SK-N-DZ (cell line): ENCODE measurements at regions not wholly inside any gene's neighbourhood (a gene's known extent, or its start where the extent isn't known, plus 50 kb on each side); places are given as distances from the start of the nearest gene placed in this dataset.

Experiments used
- DNase-seq: peaks from one replicate; pipeline ENCODE4 v3.0.0-alpha.2; 2015; ENCODE audit warnings: low spot score

DNA sequence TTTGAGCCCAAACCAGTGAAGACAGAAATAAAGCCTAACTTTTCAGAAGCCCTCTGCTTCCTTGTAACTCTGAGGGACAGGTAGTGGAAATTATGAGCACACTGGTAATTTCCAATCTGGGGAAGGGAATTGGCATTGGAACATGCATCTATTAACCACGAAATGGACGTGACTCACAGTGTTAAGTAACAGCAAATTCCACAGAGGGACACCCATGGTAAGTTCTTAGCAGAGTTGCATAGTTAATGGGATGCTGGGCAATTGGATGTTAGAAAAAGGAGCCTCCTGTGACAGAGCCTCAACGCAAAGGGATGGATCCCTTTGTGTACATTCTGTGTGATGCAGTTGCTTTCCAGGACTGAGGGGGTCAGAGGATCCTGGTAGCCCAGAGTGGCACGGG, 168.6 kb downstream of the SEMA6D start:
- DNase-seq, result no peak

DNA sequence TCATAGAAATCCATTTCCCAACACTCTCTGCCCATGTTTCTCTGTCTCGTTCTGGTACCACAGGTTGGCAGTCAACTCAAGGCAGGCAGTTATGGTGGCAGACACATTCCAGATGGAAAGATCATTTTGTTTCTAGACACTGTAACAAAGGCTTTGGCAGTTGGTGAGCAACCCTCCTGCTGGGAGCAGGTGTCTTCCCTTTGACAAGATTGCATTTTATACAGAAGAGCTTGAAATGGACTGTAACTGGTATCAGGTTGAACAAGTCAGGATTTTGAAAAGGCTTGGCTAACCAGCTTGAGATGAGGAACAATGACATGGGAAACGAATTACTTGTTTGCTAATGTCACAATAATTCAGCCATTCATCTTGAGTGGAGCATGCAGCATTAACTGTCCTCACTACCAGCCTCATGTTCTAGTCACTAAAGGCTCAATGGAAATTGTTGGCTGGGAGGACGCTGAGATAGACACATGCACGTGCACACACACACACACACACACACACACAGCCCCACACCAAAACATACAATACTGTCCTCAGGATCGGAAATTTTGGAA, 170.0 kb downstream of the SEMA6D start:
- no peak for DNase-seq

DNA sequence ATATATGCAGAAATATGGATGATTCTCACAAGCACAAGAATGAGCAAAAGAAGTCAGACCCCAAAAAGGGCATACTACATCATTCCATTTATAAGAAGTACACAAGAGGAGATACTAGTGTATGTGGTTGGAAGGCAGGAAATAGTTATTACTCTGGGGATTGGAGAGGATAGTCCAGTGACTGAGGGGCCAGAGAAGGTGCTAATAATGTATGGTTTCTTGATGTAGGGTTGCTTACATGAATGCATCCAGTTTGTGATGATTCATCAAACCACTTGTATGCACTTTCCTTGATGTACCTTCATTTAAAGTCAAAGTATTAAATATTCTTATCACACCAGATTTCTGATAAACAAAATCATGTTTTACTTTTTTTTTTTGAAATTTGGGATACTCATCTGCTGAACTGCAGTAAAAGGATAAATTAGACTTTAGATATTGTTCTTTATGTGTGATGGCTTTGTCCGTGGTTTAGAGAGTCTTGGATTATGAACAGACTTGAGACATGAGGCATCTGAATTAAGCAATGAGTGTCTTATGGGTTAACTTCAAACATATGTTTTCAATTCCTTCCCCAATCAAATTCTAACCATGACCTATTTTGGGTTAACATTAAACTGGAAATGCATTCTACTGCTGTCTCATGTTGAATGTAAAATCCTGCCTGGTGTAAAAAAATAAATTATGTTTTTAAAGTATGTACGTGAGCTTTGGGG, 171.2 kb downstream of the SEMA6D start:
- no peak for DNase-seq

DNA sequence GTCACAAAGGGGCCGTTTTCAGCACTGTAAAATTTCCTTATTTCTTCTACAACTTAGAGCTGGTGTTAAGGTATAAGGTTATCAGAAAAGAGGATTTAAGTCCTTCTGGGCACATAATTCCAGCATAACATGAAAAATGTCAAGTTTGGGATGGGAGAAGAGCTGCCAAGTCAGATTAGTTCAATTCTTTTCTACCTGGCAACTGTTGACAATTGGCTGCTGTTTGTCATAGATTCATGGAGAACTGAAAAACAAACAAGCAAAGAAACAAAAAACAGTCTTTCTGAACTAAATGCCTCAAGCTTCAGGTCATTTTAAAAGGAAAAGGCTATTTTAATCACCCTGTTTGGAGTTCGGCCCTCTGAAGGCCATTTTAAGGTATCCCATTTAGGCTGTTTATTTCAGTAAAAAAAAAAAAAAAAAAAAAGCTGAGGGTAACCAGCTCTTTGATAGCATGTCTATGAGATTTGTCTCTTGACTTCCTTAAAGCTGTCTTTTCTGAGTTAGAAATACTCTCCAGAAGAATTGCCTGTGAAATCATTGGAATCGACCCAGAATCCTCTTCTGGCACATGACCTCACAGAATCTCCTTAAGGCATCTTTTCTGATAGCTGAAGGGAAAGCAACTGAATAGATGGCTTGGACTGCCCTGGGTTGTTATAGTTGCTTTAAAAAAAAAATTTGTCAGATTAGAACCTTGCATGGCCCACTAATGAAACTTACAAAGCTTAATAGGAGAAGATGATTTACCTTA, 173.3 kb downstream of the SEMA6D start:
- no peak for DNase-seq

DNA sequence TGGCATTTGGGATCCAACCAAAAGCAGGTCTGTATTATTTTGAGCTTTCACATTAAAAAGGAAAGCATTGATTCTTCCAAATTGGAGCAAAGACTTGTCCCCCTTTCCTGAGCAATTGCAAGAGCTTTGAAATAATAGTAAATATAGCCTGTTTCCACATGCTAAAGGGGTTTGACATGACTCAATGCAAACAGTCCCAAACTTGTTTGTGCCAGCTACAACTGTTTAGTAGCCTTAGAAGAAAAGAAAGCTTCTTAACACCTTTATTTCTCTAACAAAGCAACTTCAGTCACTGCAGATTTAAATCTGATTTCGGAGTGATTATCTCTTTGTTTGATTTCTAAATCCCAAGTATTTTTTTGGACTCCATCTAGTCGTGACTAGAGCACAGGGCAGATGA, 180.2 kb downstream of the SEMA6D start:
- no peak for DNase-seq

DNA sequence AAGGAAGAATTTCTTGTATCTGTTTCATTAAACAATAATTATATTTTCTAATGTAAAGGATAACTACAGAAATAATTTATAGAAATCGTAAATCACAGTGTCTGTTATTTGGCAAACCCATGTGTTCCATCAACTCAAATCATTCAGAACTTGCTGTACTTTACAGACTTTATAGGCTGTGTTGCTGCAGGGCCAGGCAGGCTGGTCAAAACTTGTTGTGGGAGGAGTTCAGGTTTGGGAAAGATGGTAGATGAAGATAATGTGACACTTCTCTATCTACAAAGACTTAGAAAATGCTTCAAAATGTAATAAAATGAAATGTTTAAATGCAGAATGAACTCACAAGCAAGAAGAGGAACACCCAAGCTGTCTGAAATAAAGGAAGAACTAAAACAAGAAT, 183.4 kb downstream of the SEMA6D start:
- no peak for DNase-seq

DNA sequence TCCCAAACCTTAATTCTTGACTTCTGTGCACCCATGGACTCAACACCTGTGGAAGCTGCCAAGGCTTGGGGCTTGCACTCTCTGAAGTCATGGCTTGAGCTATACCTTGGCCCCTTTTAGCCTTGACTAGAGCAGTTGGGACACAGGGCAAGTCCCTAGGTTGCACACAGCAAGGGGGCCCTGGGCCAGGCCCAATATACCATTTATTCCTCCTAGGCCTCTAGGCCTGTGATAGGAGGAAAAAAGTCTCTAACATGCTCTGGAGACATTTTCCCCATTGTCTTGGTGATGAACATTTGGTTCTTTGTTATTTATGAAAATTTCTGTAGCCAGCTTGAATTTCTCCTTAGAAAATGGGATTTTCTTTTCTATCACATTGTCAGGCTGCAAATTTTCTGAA, 186.1 kb downstream of the SEMA6D start:
- DNase-seq, result no peak

DNA sequence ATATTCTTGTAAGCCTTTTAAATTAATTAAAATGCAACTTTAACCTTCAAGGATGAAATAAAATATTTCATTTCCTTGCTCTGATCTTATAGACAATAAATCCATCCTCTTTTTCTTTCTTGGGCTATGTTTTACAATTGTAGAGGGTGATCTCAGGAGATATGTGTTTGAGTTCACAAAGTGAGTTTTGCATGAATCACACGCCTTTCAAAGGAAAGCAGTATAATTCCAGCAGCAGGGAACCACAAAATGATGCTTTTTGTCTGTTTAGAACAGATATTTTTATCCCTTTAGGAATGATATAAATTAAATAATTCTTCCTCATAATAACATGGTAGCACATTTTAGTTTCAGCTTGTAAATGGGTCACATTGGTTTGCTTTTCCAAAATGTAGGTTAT, 191.2 kb downstream of the SEMA6D start:
- no peak for DNase-seq

DNA sequence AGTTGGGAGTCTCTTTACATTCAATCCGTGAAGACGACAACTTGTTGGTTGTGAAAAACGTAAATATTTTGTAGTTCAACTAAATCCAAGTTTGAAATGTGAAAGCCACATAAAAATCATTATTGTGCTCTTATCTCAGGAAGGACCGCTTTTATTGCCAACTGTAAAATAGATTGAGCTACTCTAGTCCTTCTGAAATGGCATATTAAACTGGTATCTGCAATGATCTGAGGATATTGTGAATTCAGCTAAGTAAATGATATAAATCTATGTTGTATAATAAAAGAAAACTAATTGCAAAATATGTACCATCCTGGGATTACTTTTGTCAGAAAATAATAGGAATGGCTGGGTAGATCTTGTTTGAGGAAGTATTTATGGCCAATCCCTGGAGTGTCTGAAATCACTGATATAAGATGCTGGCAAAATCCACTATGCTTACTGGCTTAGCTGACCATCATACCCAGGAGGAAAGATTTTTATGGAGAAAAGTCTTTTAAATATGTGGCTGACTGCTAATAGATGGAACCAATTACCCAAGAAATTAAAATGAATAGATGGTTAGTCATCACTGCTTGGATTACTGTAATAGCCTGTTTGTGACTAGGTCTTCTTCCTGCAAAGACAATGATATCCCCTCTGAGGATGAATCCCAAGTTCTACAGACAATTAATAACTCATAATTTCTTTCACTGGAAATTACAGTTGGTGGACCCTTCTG, 191.8 kb downstream of the SEMA6D start:
- DNase-seq, result no peak

DNA sequence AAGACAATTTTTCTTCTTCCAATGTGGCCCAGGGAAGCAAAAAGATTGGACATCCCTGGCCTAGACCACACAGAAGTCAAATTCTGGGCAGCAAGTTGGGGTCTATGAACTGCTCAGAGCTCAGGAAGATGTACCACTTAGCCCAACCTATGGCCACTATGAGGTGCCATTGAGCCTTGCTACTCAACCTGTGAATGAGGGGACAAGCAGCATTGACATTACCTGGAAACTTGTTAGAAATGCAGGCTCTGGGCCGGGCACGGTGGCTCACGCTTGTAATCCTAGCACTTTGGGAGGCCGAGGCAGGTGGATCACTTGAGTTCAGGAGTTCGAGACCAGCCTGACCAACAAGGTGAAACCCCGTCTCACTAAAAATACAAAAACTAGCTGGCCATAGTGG, 195.6 kb downstream of the SEMA6D start:
- DNase-seq, result peak; percentile 15

DNA sequence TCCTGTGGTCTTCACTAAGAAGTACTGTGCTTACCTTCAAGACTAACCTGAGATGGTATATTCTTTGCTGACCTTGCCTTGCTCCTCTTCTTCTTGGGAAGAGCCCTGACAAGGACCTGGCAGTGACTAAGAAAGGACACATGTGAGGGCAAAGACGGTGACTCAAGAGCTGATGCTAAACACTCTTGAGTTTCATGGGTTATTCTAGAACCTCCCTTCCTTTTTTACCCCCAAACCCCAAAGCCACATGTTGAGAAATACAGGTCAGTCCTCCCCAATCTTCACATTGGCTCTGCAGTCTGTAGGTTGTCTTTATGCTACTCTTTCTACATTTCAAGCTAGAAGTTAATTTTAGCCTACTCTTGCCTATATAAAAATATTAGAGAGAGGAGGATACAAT, 200.6 kb downstream of the SEMA6D start:
- no peak for DNase-seq

DNA sequence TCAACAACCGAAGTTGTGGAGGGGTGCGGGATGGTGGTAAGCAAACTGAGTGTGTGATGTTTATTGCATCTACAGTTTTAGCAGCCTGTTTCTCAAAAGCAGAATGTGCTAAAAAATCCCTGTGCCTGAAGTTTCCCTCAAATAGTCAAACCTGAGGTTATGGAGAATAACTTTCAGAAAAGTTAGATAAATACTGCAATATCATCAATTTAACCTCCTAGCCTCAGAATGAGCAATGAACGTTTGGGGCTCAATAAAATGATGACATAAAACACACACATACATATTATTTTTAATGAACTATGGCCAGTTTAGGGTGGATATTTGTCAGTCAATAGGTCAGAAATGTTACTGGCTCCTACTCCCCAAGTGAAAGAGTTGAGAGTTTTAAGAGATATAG, 201.6 kb downstream of the SEMA6D start:
- DNase-seq, result no peak

DNA sequence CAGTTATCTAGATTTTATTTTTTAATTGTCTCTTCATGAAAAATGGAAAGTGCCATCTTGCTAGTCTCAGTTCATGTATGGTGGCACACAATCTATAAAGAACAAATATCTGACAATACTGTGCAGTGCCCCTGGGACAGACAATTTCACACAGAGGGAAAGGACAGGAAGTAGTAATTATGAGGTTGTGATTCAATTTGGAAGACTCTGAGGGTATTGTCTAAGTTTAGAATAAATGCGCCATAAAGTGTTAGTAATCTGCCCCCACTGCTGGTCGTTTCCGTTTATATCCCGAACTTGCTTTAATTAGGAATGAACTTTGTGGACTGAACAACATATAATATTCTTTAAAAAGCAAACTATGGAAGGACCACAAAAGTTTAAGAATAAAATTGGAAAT, 196.4 kb upstream of the SLC24A5 start:
- no peak for DNase-seq

DNA sequence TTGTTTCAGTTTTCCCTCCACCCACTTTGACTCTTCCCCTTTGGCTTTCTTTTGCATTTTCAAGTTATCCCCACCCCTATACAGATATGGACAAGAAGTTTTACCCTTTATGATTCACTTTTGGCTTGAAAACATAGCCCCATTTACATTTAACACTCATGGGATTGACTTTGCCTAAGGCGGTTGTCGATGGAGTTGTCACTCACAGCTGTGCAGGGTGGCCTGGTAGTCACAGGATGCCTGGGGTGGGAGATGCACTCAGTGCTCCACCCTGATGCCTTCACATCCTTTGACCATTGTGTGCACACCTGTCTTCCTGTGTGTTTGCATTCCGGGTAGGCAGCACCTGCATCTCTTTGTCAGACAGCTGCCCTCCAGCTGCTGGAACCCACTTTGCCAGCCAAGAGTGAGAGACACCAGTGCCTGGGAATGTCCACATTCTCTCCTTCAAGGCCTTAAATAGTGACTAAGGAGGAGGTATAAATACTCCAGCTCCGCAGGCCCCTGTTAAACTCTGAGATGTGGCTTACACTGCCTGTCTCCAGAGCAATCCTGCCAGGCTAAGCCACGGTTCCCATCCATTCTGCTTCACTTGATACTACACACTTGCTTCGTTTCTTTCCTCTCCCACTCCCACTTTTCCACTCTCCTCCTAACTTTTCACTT, 191.5 kb upstream of the SLC24A5 start:
- no peak for DNase-seq

DNA sequence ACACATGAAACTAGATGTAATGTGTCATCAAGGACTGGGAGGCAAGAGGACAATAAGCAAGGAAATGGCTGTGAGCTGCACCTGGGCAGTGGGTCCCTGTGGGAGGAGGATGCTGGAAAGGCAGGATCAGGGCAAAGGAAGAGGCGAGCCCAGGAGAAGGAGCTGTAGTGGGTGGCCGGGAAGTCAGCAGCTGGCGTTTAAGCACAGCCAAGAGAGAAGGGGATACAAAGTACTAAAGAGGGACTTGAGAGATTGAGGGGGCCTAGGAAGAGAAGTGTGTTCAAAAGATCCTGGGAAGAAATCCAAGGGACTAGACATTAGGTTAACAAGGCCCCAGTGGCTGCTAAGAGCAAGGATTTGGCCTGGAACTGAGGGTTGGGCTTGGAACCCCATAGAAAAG, 188.5 kb upstream of the SLC24A5 start:
- no peak for DNase-seq

DNA sequence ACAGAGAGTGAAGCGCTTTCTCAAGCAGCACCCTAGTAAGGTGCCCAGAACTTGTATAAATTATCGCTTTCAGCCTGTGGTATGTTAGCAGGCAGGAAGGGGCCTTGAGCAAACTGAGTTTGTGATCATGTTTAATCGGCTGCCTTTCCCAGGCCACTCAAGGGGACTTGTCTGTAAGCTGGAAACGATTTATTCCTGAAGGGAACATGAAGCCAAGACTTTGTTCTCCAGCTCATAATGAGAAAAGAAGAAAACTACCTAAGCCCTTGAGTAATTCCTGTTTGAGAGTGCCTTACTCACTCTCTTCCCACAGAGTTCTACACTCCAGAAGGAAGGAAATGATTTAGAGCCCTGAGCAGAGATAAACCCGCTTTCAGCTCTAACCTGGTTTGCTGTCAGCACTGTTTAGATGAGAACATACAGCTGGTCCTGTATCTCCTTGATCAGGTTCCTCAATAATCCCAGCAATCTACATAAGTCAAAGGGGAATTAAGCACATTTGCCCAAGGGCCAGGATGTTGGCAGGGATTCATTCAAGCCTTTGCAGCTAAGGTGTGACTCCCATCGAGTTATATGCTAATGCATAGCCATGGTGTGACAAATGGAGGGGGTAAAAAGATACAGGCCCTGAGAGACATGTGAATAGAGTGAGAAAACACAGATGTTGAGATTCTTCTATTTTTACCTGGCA, 187.7 kb upstream of the SLC24A5 start:
- peak; percentile 42 for DNase-seq

DNA sequence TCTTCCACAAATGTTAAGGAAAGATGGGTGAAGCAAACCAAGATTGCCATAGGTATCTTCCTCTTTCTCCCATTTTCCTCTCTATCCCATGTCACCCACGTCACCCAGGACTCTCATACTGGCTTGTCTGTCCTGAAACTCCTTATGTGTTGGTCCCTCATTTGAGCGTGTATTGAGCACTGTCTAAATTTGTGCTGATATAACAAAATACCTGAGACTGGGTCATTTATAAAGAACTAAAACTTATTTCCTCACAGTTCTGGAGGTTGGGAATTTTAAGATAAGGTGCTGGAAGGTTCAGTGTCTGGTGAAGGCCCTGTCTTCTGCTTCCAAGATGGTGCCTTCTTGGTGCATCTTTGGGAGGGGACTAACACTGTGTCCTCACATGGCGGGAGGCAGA, 186.9 kb upstream of the SLC24A5 start:
- DNase-seq, result no peak

DNA sequence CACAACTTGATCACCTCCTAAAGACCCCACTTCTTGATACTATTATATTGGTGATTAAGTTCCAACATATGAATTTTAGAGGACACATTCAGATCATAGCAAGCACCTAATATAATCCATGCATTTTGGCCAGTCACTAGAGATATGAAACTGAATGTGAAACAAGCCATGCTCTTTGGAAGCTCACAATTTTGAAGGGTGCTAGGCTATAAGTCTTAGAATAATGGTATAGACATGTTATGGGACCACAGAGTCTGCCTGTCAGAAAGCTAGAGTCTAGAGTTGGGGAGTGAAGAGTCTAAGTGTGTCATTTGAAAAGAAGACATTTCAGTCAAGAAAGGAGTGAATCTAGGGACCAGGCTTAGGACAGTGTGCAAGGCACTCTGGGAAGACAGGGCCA, 186.4 kb upstream of the SLC24A5 start:
- DNase-seq, result no peak

DNA sequence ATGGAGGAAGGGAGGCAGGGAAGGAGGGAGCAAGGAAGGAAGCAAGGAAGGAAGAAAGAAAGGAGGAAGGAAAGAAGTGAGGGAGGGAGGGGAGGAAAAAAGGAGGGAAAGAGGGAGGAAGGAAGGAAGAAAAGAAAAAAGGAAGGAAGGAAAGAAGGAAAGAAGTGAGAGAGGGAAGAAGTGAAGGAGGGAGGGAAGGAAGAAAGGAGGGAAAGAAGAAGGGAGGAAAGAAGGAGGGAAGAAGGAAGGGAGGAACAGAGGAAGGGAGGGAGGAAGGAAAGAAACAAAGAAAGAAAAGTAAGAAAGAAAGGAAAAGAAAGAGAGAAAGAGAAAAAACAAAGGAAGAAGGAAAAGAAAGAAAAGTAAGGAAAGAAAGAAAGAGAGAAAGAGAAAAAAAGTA, 183.0 kb upstream of the SLC24A5 start:
- DNase-seq, result no peak

DNA sequence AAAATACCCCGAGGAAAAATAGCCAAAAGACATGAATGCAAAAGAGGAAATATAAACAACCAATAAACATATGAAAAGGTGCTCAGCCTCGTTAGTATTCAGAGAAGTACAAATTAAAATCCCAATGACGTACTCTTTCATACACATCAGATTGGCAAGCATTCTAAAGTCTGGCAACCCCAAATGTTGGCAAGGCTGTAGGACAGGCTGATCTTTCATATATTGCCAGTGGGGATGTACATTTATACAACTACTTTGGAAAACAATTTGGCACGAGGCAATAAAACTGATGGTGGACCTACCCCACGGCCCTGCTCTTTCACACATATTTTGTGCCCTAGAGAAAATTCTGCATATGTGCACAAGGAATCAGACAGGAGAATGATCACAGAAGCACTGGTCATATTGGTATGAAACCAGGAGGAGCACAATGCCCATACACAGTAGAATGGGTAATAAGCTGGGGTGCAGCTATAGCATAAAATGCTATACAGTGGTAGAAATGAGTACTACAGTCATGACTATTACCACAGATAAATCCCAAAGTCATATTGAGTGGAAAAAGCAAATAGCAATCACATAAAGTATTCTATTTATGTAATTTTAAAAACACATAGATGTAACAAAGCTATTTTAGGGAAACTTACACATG, 176.0 kb upstream of the SLC24A5 start:
- DNase-seq, result no peak
